ENCODE measurements at regions not wholly inside any gene's neighbourhood (a gene's known extent, or its start where the extent isn't known, plus 50 kb on each side); places are given as distances from the start of the nearest gene placed in this dataset.

- DNase-seq (ENCODE audit: low spot score): no peak
- Histone ChIP-seq H3K27ac (no peak overlapping the region), H3K4me1 (no peaks in the 10 kb centered on the region), H3K9me3 (no peaks in the 10 kb centered on the region), H3K27me3 (no peaks in the 10 kb centered on the region), H3K36me3 (no peaks in the 10 kb centered on the region), H3K4me3 (no peak overlapping the region)
- no peak for TF ChIP-seq CTCF (IDR thresholded peaks at IDR 0.05)
Measured at GRCh38 chr9:25381141-25381540, 297.1 kb downstream of the TUSC1 start.

- DNase-seq (ENCODE audit: low spot score): no peak
- H3K9me3 ChIP-seq: no peaks in the 10 kb centered on the region
- H3K4me3 ChIP-seq: no peak overlapping the region
- H3K27ac ChIP-seq: no peak overlapping the region
- H3K36me3 ChIP-seq: no peaks in the 10 kb centered on the region
- H3K27me3 ChIP-seq: no peaks in the 10 kb centered on the region
- TF ChIP-seq CTCF (IDR thresholded peaks at IDR 0.05): no peak
- no peaks in the 10 kb centered on the region for H3K4me1 ChIP-seq
Measured at GRCh38 chr9:25377039-25377438, 301.2 kb downstream of the TUSC1 start.

GRCh38 chr9:25374281-25374680 lies 304.0 kb downstream of the TUSC1 start:
- no peak for TF ChIP-seq CTCF (IDR thresholded peaks at IDR 0.05)
- Histone ChIP-seq H3K9me3 (no peaks in the 10 kb centered on the region), H3K27me3 (no peaks in the 10 kb centered on the region), H3K4me3 (no peak overlapping the region), H3K27ac (no peak overlapping the region), H3K4me1 (no peaks in the 10 kb centered on the region), H3K36me3 (no peaks in the 10 kb centered on the region)
- no peak for DNase-seq (ENCODE audit: low spot score)

- no peaks in the 10 kb centered on the region for H3K27me3 ChIP-seq
- TF ChIP-seq CTCF (IDR thresholded peaks at IDR 0.05): no peak
- no peak overlapping the region for H3K27ac ChIP-seq
- no peaks in the 10 kb centered on the region for H3K4me1 ChIP-seq
- no peak for DNase-seq (ENCODE audit: low spot score)
- no peak overlapping the region for H3K4me3 ChIP-seq
- no peaks in the 10 kb centered on the region for H3K36me3 ChIP-seq
- H3K9me3 ChIP-seq: no peaks in the 10 kb centered on the region
Measured at GRCh38 chr9:25366906-25367305, 311.3 kb downstream of the TUSC1 start.

- H3K4me3 ChIP-seq: no peak overlapping the region
Measured at GRCh38 chr9:25353783-25354182, 324.5 kb downstream of the TUSC1 start.

More at GRCh38 chr9:25353783-25354182, 324.5 kb downstream of the TUSC1 start:
- H3K36me3 ChIP-seq: no peaks in the 10 kb centered on the region
- H3K27ac ChIP-seq: no peak overlapping the region
- no peak for TF ChIP-seq CTCF (IDR thresholded peaks at IDR 0.05)
- no peaks in the 10 kb centered on the region for H3K27me3 ChIP-seq
- H3K4me1 ChIP-seq: no peaks in the 10 kb centered on the region
- H3K9me3 ChIP-seq: no peaks in the 10 kb centered on the region
- DNase-seq (ENCODE audit: low spot score): no peak

Data from right atrium auricular region (tissue), 2 donors.